DMS53 (cell line): ENCODE measurements at regions not wholly inside any gene's neighbourhood (a gene's known extent, or its start where the extent isn't known, plus 50 kb on each side); places are given as distances from the start of the nearest gene placed in this dataset.
"Not testable (repeated sequence)": the region's sequence is repeated elsewhere in the genome, so short reads cannot be mapped to it uniquely, and the experiment has no call there.

ENCODE experiments used
- DNase-seq: peaks from one replicate; lab custom pipeline; 2025; lab: John Stamatoyannopoulos, UW

DNA sequence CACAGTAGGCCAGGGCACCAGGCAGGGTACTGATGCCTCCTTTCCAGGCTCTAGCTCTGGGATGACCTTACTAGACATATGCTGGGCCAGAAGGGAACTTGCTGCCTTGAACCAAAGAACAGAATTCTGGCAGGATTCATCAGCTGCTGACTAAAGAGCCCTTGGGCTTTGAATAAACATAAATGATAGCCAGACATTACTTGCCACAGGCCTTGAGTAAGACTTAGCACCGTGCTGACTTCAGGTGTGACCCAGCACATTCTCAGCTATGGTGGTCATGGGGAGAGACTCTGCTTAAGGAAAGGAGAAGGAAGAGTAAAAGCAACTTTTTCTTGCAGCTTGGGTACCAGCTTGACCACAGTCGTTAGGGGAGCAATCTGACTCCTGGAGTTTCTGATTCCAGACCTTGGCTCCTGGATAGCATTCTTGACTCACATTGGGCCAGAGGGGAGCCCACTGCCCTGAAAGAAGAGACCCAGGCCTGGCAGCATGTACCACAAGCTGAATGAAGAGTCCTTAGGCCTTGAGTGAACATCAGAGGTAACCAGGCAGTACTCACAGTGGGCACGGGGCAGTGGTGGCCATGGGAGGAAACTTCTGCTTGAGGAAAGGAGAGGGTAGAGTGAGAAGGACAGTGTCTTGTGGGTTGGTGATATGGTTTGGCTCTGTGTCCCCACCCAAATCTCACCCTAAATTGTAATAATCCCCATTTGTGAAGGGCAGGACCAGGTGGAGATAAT is 926.1 kb upstream of the SORCS1 start:
- no peak for DNase-seq

DNA sequence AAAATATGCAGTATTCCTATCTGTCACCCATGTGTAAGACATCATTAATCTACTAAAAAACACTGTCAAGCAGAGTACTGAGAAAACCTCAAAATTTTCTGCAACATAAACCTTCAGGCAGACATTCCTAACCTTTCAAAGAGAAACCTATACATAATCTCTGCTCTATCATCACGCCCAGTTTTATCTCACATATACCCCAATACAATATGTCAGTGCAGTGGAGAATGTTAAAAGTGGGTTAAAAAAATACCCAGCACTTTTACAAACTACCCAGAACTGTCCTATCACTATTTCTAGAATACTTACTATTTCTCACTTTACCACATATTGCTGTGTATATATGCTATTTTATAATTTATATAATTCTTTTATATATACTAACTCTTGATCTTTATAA is 922.0 kb upstream of the SORCS1 start:
- no peak for DNase-seq

DNA sequence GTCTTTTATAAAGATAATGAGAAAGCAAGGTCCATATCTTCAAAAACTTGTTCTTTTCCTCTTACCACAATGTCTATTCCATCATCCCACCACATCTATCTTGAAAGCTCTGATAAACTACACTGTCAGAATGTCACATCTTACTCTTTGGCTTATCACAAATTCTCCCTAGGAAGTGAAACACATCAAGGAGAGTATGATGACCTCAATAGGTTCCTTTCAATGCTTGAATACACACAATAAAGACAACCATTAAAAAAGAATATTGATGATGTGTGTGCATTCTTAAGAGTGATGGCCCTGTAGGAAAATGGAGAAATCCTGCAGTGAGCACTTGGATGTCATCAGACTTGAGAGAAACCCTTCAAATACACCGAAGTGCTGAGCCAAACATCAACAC is 918.1 kb upstream of the SORCS1 start:
- DNase-seq: no peak

DNA sequence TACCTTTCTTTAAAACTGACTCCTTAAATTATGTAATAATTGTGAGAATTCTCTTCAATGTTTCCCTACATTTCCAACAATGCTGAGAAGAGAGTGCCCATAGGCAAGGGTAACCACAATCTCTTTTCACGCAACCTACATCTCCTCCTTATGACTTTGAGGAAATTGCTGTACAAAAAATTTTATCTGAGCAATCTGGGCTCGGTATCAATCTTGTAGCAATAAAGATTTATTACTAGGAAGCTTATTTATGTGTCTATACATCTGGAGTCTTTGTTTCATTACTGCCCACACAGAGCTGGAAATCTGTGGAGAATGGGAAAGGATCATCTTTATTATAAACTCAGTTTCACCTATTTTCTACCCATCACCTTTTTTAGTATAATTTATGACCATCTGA is 913.8 kb upstream of the SORCS1 start:
- DNase-seq: no peak

DNA sequence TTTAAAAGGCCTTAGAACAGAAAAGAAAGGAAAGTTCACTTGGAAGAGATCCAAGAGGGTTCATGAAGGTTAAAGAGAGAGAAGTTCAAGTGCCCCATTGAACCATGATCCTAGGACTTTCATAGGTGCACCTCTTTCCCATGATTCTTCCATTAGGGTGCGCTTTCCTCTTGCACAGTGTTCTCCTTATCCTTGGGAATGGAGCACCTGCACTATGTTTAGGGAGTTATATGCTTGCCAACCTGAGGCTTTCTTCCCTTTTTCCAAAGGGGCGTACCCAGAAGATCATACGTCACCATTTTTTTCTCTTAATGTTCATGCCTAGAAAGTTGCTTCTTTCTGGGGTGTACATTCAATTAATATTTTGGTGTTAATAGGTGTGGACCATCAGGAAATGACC is 908.0 kb upstream of the SORCS1 start:
- no peak for DNase-seq

DNA sequence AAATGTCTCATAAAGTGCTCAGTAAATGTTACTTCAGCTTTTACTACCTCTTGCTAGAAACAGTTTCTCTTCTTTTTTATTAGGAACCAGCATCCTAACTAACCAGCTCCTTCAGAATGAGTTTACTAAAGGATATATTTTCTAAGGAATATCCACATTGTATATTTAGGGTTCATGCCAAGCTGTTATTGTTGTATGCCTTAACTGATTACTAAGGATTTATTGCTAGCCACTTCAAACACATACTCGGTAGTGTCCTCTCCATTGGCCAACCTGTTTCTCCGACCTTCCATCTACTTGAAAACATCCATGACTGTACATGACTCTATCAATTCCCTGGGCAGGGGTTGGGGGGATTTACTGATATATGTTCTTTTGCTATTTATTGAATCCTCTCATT is 906.3 kb upstream of the SORCS1 start:
- DNase-seq: no peak

DNA sequence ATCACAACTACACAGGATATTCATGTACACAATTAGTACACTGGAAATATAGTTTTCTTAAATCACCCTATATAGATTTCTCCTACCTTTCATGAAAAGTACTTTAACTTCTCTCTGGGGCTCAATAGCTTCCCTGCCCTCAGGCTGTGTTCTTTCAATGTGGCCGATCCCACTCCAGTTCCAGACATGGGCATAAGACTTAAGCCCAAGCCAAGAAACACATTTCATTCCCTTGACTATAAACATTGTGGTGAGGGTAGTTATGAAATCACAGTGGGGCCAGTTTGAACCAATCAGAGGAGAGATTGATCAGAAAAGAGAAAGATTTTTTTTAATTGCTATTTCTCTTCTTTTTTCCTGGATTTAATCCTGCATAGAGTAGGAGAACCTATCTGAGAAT is 904.6 kb upstream of the SORCS1 start:
- no peak for DNase-seq

DNA sequence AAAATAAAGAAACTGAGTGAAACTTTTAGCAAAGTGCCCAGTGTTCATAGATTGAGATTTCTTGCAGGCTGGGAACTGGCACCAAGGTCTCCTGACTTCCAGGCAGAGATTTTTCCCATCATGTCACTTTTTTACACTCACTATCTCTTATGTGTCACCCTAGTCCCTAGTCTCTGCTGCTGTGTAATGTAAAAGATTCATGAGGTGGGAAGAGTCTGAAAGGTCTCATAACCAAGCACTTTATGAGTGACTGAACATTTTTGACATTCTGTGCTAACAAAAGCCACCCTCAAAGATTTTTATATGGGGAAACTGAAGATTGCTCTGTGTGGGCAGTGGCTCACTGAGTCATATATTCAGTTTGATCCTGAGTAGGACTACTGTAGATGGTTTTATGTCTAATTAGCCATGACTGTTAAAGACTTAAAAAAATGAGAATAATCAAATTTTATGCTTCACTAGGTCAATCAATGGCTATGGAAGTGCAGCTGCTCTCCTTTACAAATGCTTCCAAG is 900.3 kb upstream of the SORCS1 start:
- no peak for DNase-seq

DNA sequence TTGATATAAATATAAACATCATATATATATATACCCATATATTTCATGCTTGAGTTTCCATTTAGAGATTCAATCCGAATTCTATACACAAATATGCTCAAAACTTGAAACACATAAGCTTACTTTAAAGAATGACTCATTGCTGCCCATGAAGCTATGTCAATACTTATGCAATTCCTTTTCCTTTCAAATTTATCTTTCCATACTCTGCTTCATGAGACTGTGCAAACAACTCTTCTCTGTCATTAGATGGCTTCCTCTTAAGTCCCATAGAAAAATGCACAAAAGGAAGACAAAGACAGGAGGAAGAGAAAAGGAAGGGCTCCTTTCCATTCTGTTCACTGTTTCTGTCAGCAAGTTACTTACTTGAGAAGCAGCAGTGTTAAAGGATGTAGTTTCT is 895.7 kb upstream of the SORCS1 start:
- DNase-seq: peak; percentile 71

DNA sequence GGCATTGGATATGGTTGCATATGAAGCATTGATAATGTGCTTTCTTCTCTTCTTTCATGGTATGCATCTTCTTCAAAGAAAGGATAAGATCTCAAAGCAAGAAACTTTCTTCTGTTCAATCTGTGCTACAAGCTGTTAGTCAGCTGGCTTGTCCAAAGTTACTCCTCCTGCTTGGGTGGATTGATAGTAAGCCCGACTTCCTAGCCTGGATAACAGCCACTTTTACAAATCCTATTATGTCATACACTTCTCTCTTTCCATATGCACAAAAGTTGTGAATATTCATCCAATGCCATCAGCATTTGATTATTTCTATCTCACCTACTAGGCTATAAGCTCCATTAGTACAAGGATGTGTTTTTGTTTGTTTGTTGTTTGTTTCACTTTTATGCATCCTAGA is 891.0 kb upstream of the SORCS1 start:
- DNase-seq: no peak

DNA sequence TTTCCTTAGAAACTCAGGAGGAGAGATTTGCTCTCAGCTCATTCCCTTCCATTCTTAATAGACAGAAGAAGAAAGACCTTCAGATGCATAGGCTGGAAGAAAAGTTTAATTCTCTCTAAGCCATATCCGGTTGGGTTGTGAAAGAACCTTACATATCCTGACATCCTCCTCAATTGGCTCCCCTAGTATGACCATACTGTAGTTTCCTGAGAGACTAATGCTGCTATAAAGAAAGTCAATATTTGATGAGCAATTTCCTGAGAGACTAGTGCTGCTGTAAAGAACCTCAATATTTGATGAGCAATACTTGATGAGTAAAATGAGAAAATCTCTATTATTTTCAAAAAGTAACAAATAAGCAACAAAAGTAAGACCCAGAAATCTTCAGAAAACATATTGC is 888.5 kb upstream of the SORCS1 start:
- peak; percentile 43 for DNase-seq

DNA sequence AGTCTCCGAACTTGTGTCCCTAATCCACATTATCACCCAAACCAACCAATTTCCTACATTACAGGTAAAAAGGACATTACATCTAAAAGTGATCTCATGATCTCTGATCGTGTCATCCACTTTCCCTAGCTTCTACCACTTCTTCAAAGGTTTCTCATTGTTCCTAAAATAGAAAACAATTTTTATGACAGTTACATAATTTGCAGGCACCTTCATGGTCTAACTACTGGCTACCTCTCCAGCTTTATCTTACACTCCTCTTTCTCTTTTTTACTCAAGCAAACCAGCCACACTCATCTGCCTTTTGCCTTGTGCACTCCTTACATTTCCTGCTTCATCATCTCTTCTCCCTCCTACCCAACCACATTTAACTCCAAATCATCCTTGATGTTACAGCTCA is 886.7 kb upstream of the SORCS1 start:
- no peak for DNase-seq

DNA sequence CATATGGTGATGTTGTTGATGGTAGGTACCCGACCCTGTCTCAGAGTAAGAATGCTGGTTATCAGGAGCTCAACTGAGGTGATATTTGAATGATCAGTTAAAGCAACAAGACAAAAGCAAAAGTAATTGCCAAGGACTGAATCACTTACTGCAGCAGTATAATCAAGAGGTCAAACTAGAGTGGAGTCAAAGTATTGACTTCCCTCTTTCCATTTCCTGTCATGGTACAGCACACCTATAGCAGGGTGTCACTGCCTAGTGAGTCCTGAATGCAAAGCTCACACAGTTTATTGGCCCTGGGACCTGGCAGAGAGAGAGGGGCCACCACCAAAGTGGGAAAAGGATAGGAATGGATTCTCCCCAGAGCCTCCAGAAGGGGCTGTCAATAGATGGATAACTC is 886.1 kb upstream of the SORCS1 start:
- no peak for DNase-seq

DNA sequence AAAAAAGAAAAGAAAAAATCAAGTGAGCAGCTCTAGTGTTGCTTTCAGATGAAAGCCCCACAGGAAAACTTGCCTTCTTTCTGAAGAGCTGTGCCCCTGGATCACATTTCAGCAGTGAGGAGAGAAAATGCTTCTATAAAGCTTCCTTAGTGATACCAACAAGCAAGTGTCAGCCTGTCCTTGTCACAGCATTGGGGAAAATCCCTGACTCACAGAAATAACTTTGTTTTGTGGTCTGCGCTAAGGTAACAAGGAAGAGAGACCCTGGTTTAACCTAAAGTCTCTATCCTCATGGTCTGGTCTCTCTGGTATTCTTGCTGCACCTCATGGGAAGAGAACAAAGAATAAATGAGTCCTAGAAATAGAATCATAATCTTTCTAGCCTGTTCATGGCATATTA is 885.2 kb upstream of the SORCS1 start:
- no peak for DNase-seq

DNA sequence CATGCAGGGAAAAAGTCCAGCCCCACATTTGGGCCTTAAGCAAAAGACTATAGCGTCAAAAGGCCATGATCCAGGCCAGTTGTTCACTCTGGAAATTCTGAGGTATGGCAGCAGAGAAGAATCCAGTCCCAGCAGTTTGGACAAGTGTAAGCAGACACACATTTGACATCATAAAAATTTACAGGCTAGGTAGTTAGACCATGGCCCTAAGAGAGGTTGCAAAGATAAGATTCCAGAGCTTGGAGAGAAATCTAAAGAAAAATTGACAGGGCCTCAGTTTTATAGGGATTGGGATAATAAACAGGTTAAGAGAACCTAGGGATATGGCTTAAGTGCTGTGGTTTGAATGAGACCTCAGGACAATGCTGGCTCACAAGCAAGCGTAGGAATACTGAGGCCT is 884.4 kb upstream of the SORCS1 start:
- DNase-seq: no peak

DNA sequence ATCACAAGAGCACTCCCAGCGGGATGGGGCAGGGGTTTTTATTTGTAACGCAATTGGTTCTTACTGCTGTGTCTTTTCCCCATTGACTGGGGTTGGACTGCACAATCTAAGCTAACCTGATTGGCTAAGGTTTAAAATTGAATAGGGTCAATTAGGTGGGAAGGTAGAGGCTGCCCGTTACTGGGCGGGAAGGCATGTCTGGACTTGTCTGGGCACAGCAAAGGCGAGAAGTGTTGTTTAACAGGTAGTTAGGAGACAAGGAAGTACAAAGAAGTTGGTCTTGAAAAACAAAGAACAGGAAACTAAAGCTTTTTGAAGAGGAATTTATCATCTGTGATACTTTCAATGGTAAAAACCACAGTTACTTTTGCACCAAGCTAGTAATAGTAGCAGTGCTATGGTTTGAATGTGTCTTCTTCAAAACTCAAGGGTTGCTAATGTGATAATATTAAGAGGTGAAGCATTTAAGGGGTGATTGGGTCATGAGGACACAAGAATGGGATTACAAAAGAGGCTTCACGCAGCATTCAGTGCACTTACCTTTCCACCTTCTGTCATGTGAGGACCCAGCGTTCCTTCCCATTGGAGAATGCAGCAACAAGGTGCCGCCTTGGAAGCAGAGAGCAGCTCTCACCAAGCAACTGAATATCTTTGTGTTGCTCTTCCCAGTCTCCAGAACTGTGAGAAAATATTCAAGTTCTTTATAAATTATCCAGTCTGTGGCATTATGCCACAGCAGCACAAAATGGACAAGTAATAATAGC is 875.5 kb upstream of the SORCS1 start:
- DNase-seq: peak; percentile 21

DNA sequence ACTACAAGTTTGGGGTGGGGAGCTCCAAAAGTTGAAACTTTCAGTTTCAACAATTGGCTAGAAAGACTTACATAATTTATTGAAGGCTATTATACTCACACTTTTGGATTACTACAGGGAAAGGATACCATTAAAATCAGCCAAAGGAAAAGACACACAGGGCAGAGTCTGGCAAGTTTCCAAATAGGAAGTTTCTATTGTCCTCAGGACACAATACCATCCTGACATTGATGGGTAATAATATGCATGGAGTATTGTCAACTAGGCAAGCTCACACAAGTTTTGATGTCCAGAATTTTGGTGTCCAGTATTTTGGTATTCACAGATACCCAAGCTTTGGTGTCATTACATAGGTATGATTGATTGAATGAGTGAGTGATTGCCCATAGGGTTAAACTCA is 872.6 kb upstream of the SORCS1 start:
- DNase-seq: no peak

DNA sequence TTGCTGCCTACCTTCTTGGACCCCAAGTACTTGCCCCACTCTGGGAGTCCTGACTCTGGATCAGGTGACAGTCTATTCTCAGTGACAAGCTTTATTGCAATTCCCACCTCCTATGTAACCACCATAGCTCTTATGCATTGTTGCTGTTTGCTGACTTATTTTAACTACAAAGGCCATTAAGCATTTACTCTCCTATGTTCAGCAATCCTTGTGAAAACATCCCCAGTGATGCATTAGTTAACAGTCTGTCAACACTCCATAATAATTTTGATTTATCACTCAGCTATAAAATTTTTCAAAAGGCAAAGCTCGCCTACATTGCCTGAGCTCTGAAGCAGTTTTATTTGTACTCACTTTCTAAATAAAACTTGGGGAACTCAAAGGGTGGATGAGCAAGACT is 871.8 kb upstream of the SORCS1 start:
- DNase-seq: no peak

DNA sequence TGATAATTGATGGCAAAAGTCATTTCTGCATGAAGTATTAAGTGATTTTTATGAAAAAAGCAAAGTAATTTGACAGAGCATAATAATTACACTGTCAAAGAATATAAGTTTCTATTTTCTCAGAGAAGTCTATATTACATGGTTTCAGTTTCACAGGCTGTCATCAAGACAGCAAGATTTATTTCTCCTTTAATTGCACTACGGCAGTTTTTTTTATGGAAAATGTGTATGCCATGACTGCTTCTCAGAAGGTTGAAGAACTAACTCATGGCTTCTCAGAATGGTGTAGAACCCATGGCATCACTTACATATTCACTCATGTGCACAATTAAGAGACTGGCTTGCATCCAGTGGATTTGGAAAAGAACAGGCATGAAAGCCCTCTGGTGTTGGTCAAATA is 870.3 kb upstream of the SORCS1 start:
- DNase-seq: no peak

DNA sequence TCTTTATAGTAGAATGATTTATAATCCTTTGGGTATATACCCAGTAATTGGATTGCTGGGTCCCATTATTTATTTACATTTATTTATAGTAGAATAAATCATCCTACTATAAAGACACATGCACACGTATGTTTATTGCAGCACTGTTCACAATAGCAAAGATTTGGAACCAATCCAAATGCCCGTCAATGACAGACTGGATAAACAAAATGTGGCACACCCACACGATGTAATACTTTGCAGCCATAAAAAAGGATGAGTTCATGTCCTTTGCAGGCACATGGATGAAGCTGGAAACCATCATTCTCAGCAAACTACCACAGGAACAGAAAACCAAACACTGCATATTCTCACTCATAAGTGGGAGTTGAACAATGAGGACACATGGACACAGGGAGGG is 869.0 kb upstream of the SORCS1 start:
- not testable (repeated sequence) for DNase-seq

DNA sequence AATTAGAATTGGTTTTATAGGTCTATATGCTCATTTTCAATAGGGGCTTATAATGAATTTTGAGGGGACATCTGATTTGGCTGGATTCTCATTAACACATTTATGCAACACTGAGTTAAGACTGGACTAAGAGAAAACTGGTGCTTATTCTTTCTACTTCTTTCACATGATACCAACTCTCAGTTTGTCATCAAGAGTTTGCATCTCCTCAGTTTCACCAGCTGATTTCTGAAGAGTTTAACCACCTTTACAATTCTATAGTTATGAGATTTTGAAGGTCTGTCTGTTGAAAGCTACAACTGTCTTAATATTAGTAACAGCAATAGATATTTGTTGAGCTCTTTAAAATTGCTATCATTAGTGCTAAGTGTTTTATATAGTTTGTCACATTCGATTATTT is 867.0 kb upstream of the SORCS1 start:
- no peak for DNase-seq

DNA sequence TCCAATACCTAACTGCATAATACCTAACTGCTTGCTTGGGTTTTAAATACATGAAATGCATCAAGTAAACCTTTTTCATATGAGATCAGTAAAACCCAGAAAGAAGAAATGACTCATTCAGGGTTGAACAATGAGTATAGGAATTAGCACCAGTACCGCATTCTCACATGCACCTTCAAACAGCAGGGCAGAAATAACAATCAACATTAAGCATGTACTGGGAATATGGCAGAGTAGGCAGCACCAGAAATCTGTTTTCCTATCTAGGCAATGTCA is 850.3 kb upstream of the SORCS1 start:
- no peak for DNase-seq

DNA sequence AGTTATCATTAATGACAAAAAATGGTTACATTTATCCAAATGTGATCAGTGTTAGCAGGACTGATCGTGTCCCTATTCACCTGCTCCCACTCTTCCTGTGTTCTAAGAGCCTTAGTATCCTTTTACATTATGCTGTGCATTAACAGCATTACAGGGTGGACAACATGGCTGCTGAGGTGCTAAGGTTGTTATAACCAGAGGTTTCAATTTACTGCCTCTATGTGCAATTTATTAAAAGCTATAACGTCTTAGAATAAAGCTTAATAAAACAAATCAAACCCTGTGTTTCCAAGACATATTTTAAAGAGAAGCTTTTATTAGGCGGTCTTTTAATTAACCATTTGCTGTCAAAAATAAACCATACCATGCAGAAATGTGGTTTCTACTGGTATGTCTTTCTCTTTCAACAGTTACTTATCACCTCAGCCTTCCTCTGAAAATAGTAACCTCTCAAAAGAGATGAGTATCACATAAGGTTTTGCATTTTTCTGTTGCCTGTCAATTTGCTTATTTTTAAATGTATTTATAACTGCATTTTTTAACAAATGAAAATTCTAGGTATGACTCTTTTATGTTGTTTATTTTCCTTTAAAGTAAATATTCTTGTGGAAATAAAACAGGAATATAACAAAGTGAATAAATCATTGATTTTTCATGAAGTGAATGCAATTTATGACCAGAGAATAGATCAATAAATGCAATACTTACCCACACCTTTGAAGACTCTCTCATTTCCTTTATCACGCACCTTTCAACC is 849.8 kb upstream of the SORCS1 start:
- no peak for DNase-seq
